ENCODE measurements at regions not wholly inside any gene's neighbourhood (a gene's known extent, or its start where the extent isn't known, plus 50 kb on each side); places are given as distances from the start of the nearest gene placed in this dataset.

DNA sequence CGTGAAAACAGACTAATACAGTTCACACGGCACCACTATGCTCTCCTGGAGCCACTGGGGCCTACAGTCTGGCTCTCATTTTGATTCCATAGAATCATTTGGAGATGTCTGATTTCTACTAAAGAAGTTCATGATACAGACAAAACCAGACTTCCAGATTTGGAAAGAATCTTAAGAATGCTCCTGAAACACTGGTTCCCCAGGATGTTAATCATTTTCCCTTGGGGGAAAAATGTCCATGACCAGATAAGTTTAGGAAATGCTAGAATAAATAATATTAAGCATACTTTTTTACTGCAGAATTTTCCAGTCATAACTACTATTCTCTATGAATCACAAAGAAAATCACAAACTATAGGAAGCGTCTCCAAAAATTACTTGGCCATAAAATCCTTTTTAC, 63.0 kb upstream of the RGS7 start:
- peak overlapping the region; percentile 84 for H3K27ac Mint-ChIP-seq (ENCODE audit: unreplicated experiment)
- TF ChIP-seq CTCF (IDR thresholded peaks at IDR 0.05), result no peak
- no peak for DNase-seq (ENCODE audit: low spot score)
- H3K27me3 Mint-ChIP-seq (ENCODE audit: low read depth), result no peaks in the 10 kb centered on the region
- no peak overlapping the region for H3K4me3 Mint-ChIP-seq (ENCODE audit: unreplicated experiment)
- no peaks in the 10 kb centered on the region for H3K36me3 Mint-ChIP-seq (ENCODE audit: low read depth)
- H3K4me1 Mint-ChIP-seq (ENCODE audit: low read depth), result peaks cover 27% of the 10 kb centered on the region
- H3K9me3 Mint-ChIP-seq (ENCODE audit: low read depth), result peaks cover 3% of the 10 kb centered on the region

- H3K4me1 Mint-ChIP-seq (ENCODE audit: low read depth), result peaks cover 27% of the 10 kb centered on the region
- TF ChIP-seq CTCF (IDR thresholded peaks at IDR 0.05), result no peak
- peaks cover 3% of the 10 kb centered on the region for H3K9me3 Mint-ChIP-seq (ENCODE audit: low read depth)
- H3K4me3 Mint-ChIP-seq (ENCODE audit: unreplicated experiment), result no peak overlapping the region
- no peaks in the 10 kb centered on the region for H3K36me3 Mint-ChIP-seq (ENCODE audit: low read depth)
- no peak overlapping the region for H3K27ac Mint-ChIP-seq (ENCODE audit: unreplicated experiment)
- no peak for DNase-seq (ENCODE audit: low spot score)
- no peaks in the 10 kb centered on the region for H3K27me3 Mint-ChIP-seq (ENCODE audit: low read depth)
Observed at GRCh38 chr1:241417258-241417657, 60.3 kb upstream of the RGS7 start.

DNA sequence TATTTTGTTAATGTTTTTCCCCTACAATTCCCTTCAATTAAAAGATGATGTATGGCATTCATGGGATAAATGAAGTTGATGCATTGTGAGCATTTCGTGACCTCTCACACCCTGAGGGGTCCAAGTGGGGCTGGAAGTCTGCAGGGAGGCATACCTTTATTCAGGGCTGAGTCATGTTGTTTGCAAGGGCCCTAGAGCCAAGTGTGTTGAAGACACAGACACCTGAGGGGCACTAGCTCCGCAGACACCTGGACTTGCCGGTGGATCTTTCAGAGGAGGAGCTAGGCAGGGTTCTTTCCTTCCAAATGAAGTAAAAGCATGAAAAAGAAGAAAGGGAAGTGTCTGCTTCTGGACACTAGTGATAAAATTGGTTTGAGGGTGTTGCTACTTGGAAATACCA, 57.0 kb upstream of the RGS7 start:
- Mint-ChIP-seq H3K4me3 (ENCODE audit: unreplicated experiment) (no peak overlapping the region), H3K27me3 (ENCODE audit: low read depth) (no peaks in the 10 kb centered on the region), H3K9me3 (ENCODE audit: low read depth) (no peaks in the 10 kb centered on the region), H3K36me3 (ENCODE audit: low read depth) (no peaks in the 10 kb centered on the region), H3K27ac (ENCODE audit: unreplicated experiment) (no peak overlapping the region), H3K4me1 (ENCODE audit: low read depth) (peaks cover 27% of the 10 kb centered on the region)
- TF ChIP-seq CTCF (IDR thresholded peaks at IDR 0.05), result no peak
- DNase-seq (ENCODE audit: low spot score), result no peak

GRCh38 chr1:241413386-241413785, 56.4 kb upstream of the RGS7 start:
- no peak overlapping the region for H3K27ac Mint-ChIP-seq (ENCODE audit: unreplicated experiment)
- H3K9me3 Mint-ChIP-seq (ENCODE audit: low read depth), result no peaks in the 10 kb centered on the region
- H3K4me3 Mint-ChIP-seq (ENCODE audit: unreplicated experiment), result no peak overlapping the region
- no peaks in the 10 kb centered on the region for H3K36me3 Mint-ChIP-seq (ENCODE audit: low read depth)
- H3K4me1 Mint-ChIP-seq (ENCODE audit: low read depth), result peaks cover 26% of the 10 kb centered on the region
- no peak for TF ChIP-seq CTCF (IDR thresholded peaks at IDR 0.05)
- no peak for DNase-seq (ENCODE audit: low spot score)
- no peaks in the 10 kb centered on the region for H3K27me3 Mint-ChIP-seq (ENCODE audit: low read depth)

GRCh38 chr1:241412646-241413045, 55.6 kb upstream of the RGS7 start:
- no peak for DNase-seq (ENCODE audit: low spot score)
- no peaks in the 10 kb centered on the region for H3K36me3 Mint-ChIP-seq (ENCODE audit: low read depth)
- H3K9me3 Mint-ChIP-seq (ENCODE audit: low read depth), result no peaks in the 10 kb centered on the region
- H3K4me3 Mint-ChIP-seq (ENCODE audit: unreplicated experiment), result no peak overlapping the region
- H3K27me3 Mint-ChIP-seq (ENCODE audit: low read depth), result no peaks in the 10 kb centered on the region
- peaks cover 26% of the 10 kb centered on the region for H3K4me1 Mint-ChIP-seq (ENCODE audit: low read depth)
- no peak overlapping the region for H3K27ac Mint-ChIP-seq (ENCODE audit: unreplicated experiment)
- TF ChIP-seq CTCF (IDR thresholded peaks at IDR 0.05), result no peak

All from chondrocyte (in vitro differentiated cells).